ENCODE measurements at regions not wholly inside any gene's neighbourhood (a gene's known extent, or its start where the extent isn't known, plus 50 kb on each side); places are given as distances from the start of the nearest gene placed in this dataset.

GRCh38 chr2:11068856-11069526 is 86.3 kb upstream of the SLC66A3 start:
- no peak for TF ChIP-seq CTCF (IDR thresholded peaks at IDR 0.05; ENCODE audit: borderline replicate concordance, extremely low read depth, insufficient read depth)
- intact Hi-C loops (cut with DNase I) = no loop called here
- no peaks in the 10 kb centered on the region for H3K27me3 ChIP-seq (ENCODE audit: control insufficient read depth, insufficient read depth, low read length)
- H3K4me3 ChIP-seq (ENCODE audit: low read length in 3 of 3) = no peak overlapping the region
- no peak overlapping the region for H3K27ac ChIP-seq (ENCODE audit: low read depth in 2 of 2, low read length in 2 of 2)
- H3K9ac ChIP-seq (ENCODE audit: low read length in 3 of 3) = no peak overlapping the region
- DNase-seq (no peak), FAIRE-seq (no peak)
- no peaks in the 10 kb centered on the region for H3K9me3 ChIP-seq (ENCODE audit: control insufficient read depth in 2 of 3, insufficient read depth in 1 of 3, low read length in 3 of 3)
- no peaks in the 10 kb centered on the region for H3K4me1 ChIP-seq (ENCODE audit: control insufficient read depth in 2 of 3, insufficient read depth in 2 of 3, low read depth in 1 of 3, low read length in 3 of 3)
- H3K36me3 ChIP-seq (ENCODE audit: control insufficient read depth in 2 of 3, insufficient read depth in 3 of 3, low read length in 3 of 3) = no peaks in the 10 kb centered on the region

GRCh38 chr2:11069566-11070185 is 85.6 kb upstream of the SLC66A3 start:
- FAIRE-seq = no peak

GRCh38 chr2:11071211-11071610 is 84.1 kb upstream of the SLC66A3 start:
- DNase-seq (peak in 2 of 5 donors; percentile 12 to 13), FAIRE-seq (no peak)
- intact Hi-C loops (cut with DNase I) = no loop called here
- Histone ChIP-seq H3K4me1 (ENCODE audit: control insufficient read depth in 2 of 3, insufficient read depth in 2 of 3, low read depth in 1 of 3, low read length in 3 of 3) (no peaks in the 10 kb centered on the region), H3K9ac (ENCODE audit: low read length in 3 of 3) (no peak overlapping the region), H3K27me3 (ENCODE audit: control insufficient read depth, insufficient read depth, low read length) (no peaks in the 10 kb centered on the region), H3K36me3 (ENCODE audit: control insufficient read depth in 2 of 3, insufficient read depth in 3 of 3, low read length in 3 of 3) (no peaks in the 10 kb centered on the region), H3K9me3 (ENCODE audit: control insufficient read depth in 2 of 3, insufficient read depth in 1 of 3, low read length in 3 of 3) (no peaks in the 10 kb centered on the region), H3K4me3 (ENCODE audit: low read length in 3 of 3) (no peak overlapping the region), H3K27ac (ENCODE audit: low read depth in 2 of 2, low read length in 2 of 2) (no peak overlapping the region)
- TF ChIP-seq CTCF (IDR thresholded peaks at IDR 0.05; ENCODE audit: borderline replicate concordance, extremely low read depth, insufficient read depth) = no peak

More at GRCh38 chr2:11069566-11070185, 85.6 kb upstream of the SLC66A3 start:
- no peak for TF ChIP-seq CTCF (IDR thresholded peaks at IDR 0.05; ENCODE audit: borderline replicate concordance, extremely low read depth, insufficient read depth)
- H3K9ac ChIP-seq (ENCODE audit: low read length in 3 of 3) = no peak overlapping the region
- intact Hi-C loops (cut with DNase I) = no loop called here
- H3K4me3 ChIP-seq (ENCODE audit: low read length in 3 of 3) = no peak overlapping the region
- no peaks in the 10 kb centered on the region for H3K4me1 ChIP-seq (ENCODE audit: control insufficient read depth in 2 of 3, insufficient read depth in 2 of 3, low read depth in 1 of 3, low read length in 3 of 3)
- no peaks in the 10 kb centered on the region for H3K9me3 ChIP-seq (ENCODE audit: control insufficient read depth in 2 of 3, insufficient read depth in 1 of 3, low read length in 3 of 3)
- no peaks in the 10 kb centered on the region for H3K27me3 ChIP-seq (ENCODE audit: control insufficient read depth, insufficient read depth, low read length)
- DNase-seq = no peak
- H3K36me3 ChIP-seq (ENCODE audit: control insufficient read depth in 2 of 3, insufficient read depth in 3 of 3, low read length in 3 of 3) = no peaks in the 10 kb centered on the region
- H3K27ac ChIP-seq (ENCODE audit: low read depth in 2 of 2, low read length in 2 of 2) = no peak overlapping the region
